VCaP (cell line): ENCODE measurements at regions not wholly inside any gene's neighbourhood (a gene's known extent, or its start where the extent isn't known, plus 50 kb on each side); places are given as distances from the start of the nearest gene placed in this dataset.

Source experiments
- H3K27ac ChIP-seq: fragments of 450-650 bp; 2 replicates; pipeline ENCODE4 v1.5.1; 2017
- TF ChIP-seq, protein P1 (sequence below): fragments of 450-650 bp; conservative IDR thresholded peaks from 2 replicates; pipeline ENCODE4 v1.5.1; 2017; ENCODE audit warnings: mild to moderate bottlenecking, moderate library complexity

DNA sequence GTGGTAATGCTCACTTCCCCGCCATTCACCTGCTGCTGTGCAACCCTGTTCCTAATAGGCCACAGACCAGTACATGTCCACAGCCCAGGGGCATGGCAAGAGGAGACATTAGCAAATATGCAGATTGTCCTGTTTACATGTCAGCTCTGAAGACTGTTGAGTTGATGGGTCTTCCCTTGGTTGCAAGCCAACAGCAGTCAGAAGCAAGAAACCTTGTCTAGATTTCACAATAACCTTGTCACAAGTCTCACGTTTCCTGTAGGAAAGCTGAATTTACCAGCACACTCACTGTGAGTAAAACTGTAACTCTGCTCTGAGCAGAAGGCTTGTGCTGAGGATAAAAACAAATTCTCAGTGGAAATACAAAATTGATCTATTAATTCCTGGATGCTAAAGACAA lies 195.1 kb downstream of the HLX start:
- no peak overlapping the region for H3K27ac ChIP-seq
- TF ChIP-seq, protein P1, sequence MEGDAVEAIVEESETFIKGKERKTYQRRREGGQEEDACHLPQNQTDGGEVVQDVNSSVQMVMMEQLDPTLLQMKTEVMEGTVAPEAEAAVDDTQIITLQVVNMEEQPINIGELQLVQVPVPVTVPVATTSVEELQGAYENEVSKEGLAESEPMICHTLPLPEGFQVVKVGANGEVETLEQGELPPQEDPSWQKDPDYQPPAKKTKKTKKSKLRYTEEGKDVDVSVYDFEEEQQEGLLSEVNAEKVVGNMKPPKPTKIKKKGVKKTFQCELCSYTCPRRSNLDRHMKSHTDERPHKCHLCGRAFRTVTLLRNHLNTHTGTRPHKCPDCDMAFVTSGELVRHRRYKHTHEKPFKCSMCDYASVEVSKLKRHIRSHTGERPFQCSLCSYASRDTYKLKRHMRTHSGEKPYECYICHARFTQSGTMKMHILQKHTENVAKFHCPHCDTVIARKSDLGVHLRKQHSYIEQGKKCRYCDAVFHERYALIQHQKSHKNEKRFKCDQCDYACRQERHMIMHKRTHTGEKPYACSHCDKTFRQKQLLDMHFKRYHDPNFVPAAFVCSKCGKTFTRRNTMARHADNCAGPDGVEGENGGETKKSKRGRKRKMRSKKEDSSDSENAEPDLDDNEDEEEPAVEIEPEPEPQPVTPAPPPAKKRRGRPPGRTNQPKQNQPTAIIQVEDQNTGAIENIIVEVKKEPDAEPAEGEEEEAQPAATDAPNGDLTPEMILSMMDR = no peak

DNA sequence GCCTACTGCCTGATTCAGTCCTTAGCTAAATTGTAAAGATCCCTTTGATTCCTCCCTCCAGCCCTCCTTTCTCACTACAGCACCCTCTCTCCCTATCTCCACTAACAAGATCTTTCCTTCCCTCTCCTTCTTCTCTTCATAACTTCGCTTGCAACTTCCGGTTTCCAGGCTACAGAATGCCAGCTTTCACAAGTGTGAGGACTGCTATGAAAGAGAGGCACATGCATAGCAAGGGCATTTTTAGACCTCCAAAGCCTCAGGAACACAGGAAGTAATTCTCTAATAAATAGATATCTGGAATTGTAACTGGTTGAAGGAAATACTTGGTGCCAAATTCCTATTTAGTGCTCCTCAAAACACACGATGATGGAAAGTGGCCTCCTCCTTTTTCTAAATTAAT lies 196.7 kb downstream of the HLX start:
- TF ChIP-seq, protein P1 = no peak
- no peak overlapping the region for H3K27ac ChIP-seq

DNA sequence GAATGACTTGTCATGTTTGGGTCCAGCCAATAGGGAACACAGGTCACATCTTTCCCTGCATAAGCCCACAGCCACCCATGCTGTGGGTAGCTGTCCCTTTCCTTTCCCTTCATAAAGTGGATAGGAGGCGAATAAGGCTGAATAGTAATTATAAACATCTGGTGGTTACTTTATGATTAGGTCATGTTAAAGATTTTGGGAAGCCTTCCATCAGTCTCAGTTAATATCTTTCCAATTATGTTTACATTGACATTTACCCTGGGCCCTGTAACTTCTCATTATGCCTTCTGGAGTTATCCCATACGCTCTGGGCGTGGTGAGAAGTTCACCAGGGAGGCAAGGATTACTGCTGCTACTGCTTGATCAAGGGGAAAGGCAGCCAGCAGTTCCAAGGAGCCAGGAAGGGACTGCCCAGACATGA lies 197.2 kb downstream of the HLX start:
- TF ChIP-seq, protein P1 = no peak
- H3K27ac ChIP-seq = no peak overlapping the region

DNA sequence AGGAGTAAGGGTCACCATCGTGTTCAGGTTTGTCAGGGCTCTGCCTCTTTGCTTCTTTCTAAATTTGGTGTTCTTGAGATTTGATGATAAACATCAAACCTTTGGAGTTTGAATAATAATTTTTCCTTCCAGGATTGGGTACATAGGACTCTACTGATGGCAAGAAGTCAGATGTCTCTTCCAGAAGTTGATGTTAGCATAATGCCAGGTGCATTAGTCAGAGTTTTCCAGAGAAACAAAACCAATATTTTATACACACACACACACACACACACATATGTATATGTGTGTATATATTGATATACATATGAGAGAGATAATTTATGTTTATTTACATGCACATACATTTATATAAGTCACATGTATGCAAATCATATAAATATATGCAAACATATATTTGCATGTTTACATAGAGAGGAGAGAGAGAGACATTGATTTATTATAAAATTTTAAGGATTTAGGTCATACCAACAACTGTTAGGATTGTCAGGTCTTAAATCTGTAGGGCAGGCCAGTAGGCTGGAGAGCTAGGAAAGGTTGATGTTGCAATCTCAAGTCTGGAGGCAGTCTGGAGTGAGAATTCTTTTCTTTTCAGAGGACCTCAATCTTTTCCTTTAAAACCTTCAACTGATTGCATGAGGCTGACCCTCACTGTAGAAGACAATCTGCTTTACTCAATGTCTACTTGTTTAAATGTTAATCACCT lies 199.2 kb downstream of the HLX start:
- TF ChIP-seq, protein P1 = no peak
- H3K27ac ChIP-seq = no peak overlapping the region

DNA sequence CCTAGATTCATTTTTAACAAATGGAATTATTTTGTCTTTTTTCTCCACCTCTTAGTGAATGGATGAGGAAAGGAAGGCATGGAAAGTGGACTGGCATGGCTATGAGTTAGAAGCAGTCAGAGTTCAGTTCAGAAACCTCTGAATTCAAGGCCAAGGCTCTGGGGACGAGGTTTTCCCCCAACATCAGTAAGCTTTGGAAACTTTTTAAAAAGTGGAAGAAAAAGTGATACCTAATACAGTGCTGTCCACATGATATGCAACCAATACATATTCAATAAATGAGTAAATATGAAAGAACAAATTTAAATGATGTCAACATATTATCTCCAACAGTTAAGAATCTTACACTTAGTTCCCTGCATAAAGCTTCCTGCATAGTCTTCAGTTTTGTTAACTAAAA lies 204.7 kb downstream of the HLX start:
- H3K27ac ChIP-seq = no peak overlapping the region
- TF ChIP-seq, protein P1 = no peak

DNA sequence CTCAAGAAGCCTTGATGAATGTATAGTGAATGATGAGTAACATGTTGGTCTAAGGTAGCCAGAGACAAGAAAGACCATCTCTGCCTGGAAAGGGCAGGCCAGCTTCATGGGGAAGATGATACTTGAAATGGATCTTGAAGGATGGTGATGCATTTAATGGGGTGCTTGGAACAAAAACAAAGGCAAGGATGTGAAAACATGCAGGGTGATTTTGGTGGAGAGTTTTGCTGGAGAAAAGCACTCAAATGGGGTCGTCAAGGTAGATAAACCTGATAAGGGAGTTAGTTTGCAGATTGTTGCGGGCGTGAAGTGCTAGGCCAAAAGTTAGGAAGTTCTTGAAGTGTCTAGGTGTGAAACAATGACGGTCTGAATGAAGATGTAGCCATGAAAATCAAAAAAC lies 205.4 kb downstream of the HLX start:
- TF ChIP-seq, protein P1 = no peak
- no peak overlapping the region for H3K27ac ChIP-seq

DNA sequence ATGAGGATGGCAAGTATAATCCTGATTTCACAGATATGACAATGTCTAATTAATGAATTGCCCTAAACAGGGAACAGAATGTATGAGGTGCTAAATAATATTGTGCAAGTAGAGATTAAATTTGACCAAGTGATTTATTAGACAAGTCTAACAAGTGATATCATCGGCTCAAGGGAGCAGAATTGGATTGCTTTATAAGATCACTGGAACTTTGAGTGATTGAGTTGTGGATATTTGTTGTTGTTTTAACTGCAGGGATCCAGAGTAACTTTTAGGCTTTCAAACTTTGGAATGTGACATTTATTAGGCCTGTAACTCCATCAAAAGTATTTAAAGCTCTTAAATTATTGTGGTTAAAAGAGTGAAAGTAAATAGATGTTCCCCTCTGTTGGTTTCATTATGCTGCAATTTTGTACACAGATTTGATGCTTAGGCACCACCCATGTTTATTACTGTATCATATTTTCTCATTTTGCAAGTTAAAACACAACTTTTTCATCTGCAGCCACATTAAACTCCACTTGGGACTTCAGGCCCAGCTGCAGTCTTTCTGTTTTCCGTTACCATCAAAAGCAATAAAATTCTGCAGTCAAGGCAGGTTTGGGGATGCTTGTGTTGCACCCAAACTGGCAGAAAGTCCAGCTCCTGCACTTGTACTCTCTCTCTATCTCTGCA lies 206.6 kb downstream of the HLX start:
- TF ChIP-seq, protein P1 = no peak

More for the DNA sequence above, 206.6 kb downstream of the HLX start:
- H3K27ac ChIP-seq = no peak overlapping the region
